Stimulated activated effector memory CD8-positive, alpha-beta T cell treated with anti-CD3 and anti-CD28 coated beads, Interleukin-12 subunit alpha, Interleukin-12 subunit beta, amount 100 ng/mL, for 72 hours (primary cell): ENCODE measurements at regions not wholly inside any gene's neighbourhood (a gene's known extent, or its start where the extent isn't known, plus 50 kb on each side); places are given as distances from the start of the nearest gene placed in this dataset.
"Not testable (repeated sequence)": the region's sequence is repeated elsewhere in the genome, so short reads cannot be mapped to it uniquely, and the experiment has no call there.

ENCODE experiments used
- ATAC-seq: fragments of 150-1000 bp; cut with Tn5 transposase; 2 replicates; pipeline ENCODE4 v1.10.0; 2021
- DNase-seq, 2 donors: peaks; one replicate each; pipeline ENCODE4 v3.0.0; 2021 to 2022; ENCODE audit warnings: low spot score in 2 of 2
- H3K27ac Mint-ChIP-seq: one replicate; pipeline ENCODE4 v1.8.0; 2022; ENCODE audit warnings: mild to moderate bottlenecking, mixed read lengths
- H3K36me3 Mint-ChIP-seq: one replicate; pipeline ENCODE4 v1.8.0; 2022; ENCODE audit warnings: mild to moderate bottlenecking, mixed read lengths
- H3K4me1 Mint-ChIP-seq: one replicate; pipeline ENCODE4 v1.8.0; 2022; ENCODE audit warnings: mixed read lengths
- H3K4me3 Mint-ChIP-seq: one replicate; pipeline ENCODE4 v1.8.0; 2022; ENCODE audit warnings: mild to moderate bottlenecking, mixed read lengths
- H3K9me3 Mint-ChIP-seq: one replicate; pipeline ENCODE4 v1.8.0; 2022; ENCODE audit warnings: mixed read lengths

- Mint-ChIP-seq H3K4me1 (no peaks in the 10 kb centered on the region), H3K27ac (no peak overlapping the region), H3K9me3 (no peaks in the 10 kb centered on the region), H3K36me3 (no peaks in the 10 kb centered on the region), H3K4me3 (no peak overlapping the region)
- DNase-seq (no peak), ATAC-seq (no peak)
Observed at GRCh38 chr6:145274083-145274482, 461.2 kb downstream of the EPM2A start.

- Mint-ChIP-seq H3K4me1 (no peaks in the 10 kb centered on the region), H3K36me3 (no peaks in the 10 kb centered on the region), H3K4me3 (no peak overlapping the region), H3K9me3 (no peaks in the 10 kb centered on the region), H3K27ac (no peak overlapping the region)
- DNase-seq (no peak), ATAC-seq (no peak)
Observed at GRCh38 chr6:145275019-145275418, 460.3 kb downstream of the EPM2A start.

GRCh38 chr6:145275787-145276186, 459.5 kb downstream of the EPM2A start:
- Mint-ChIP-seq H3K36me3 (no peaks in the 10 kb centered on the region), H3K4me1 (no peaks in the 10 kb centered on the region), H3K9me3 (no peaks in the 10 kb centered on the region), H3K4me3 (no peak overlapping the region), H3K27ac (no peak overlapping the region)
- DNase-seq (no peak), ATAC-seq (no peak)

DNA sequence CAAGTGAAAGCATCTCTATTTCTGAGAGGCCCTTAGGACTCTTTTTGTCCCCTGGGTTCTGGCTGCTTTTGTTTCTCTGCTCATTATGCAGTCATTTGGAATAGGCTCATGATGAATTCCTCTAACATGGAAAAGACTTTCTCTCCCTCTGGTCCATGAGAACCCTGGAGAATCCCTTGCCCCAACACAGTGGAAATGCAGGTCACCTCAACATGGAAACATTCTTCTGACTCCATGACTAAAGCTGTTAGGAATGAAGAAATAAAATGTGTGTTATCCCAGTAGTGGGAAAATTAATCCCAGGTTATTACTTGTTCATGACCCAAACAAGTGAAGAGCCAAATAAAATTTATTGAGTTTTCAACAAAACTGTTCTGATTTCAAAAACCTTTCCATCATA, 458.6 kb downstream of the EPM2A start:
- ATAC-seq = no peak
- H3K36me3 Mint-ChIP-seq = no peaks in the 10 kb centered on the region
- no peak for DNase-seq
- H3K27ac Mint-ChIP-seq = no peak overlapping the region
- no peak overlapping the region for H3K4me3 Mint-ChIP-seq
- no peaks in the 10 kb centered on the region for H3K4me1 Mint-ChIP-seq
- no peaks in the 10 kb centered on the region for H3K9me3 Mint-ChIP-seq

GRCh38 chr6:145277358-145278086, 457.8 kb downstream of the EPM2A start:
- H3K36me3 Mint-ChIP-seq = no peaks in the 10 kb centered on the region
- no peaks in the 10 kb centered on the region for H3K4me1 Mint-ChIP-seq
- H3K9me3 Mint-ChIP-seq = no peaks in the 10 kb centered on the region
- no peak overlapping the region for H3K27ac Mint-ChIP-seq
- DNase-seq (no peak), ATAC-seq (no peak)
- no peak overlapping the region for H3K4me3 Mint-ChIP-seq

GRCh38 chr6:145278163-145278807, 457.0 kb downstream of the EPM2A start:
- no peaks in the 10 kb centered on the region for H3K36me3 Mint-ChIP-seq
- no peak overlapping the region for H3K27ac Mint-ChIP-seq
- DNase-seq (no peak), ATAC-seq (no peak)
- H3K4me3 Mint-ChIP-seq = no peak overlapping the region
- H3K4me1 Mint-ChIP-seq = no peaks in the 10 kb centered on the region
- no peaks in the 10 kb centered on the region for H3K9me3 Mint-ChIP-seq

- DNase-seq (no peak), ATAC-seq (no peak)
- Mint-ChIP-seq H3K36me3 (no peaks in the 10 kb centered on the region), H3K9me3 (no peaks in the 10 kb centered on the region), H3K4me3 (no peak overlapping the region), H3K27ac (no peak overlapping the region), H3K4me1 (no peaks in the 10 kb centered on the region)
Observed at GRCh38 chr6:145279551-145279950, 455.8 kb downstream of the EPM2A start.

GRCh38 chr6:145279993-145280392, 455.3 kb downstream of the EPM2A start:
- H3K4me1 Mint-ChIP-seq = no peaks in the 10 kb centered on the region
- no peaks in the 10 kb centered on the region for H3K9me3 Mint-ChIP-seq
- H3K36me3 Mint-ChIP-seq = no peaks in the 10 kb centered on the region
- no peak overlapping the region for H3K27ac Mint-ChIP-seq
- no peak for ATAC-seq
- no peak overlapping the region for H3K4me3 Mint-ChIP-seq
- no peak for DNase-seq

- not testable (repeated sequence) for H3K9me3 Mint-ChIP-seq, H3K4me1 Mint-ChIP-seq, H3K4me3 Mint-ChIP-seq, DNase-seq, H3K27ac Mint-ChIP-seq, H3K36me3 Mint-ChIP-seq, ATAC-seq
Observed at GRCh38 chr6:145283209-145283608, 452.1 kb downstream of the EPM2A start.

DNA sequence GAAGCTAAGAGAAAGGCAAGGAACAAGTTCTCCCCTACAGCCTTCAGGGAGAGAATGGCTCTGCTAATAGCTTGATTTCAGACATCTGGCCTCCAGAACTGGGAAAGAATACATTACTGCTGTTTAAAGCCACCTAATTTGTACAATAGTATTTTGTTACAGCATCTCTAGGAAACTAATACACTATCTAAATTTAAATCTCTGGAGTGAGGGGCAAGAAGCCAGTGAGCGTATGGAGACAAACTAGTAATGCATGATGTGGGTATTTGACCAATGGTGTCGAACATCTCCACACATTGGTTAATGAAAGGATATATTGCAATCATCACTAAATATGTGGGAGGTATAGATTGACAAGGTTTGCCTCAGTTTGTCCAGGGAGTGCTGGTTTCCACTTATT, 451.5 kb downstream of the EPM2A start:
- Mint-ChIP-seq H3K9me3 (no peaks in the 10 kb centered on the region), H3K4me3 (no peak overlapping the region), H3K4me1 (no peaks in the 10 kb centered on the region), H3K36me3 (no peaks in the 10 kb centered on the region), H3K27ac (no peak overlapping the region)
- DNase-seq (no peak), ATAC-seq (no peak)

GRCh38 chr6:145286916-145287315, 448.4 kb downstream of the EPM2A start:
- no peak overlapping the region for H3K4me3 Mint-ChIP-seq
- no peaks in the 10 kb centered on the region for H3K36me3 Mint-ChIP-seq
- H3K4me1 Mint-ChIP-seq = no peaks in the 10 kb centered on the region
- DNase-seq = no peak
- H3K9me3 Mint-ChIP-seq = no peaks in the 10 kb centered on the region
- no peak for ATAC-seq
- H3K27ac Mint-ChIP-seq = no peak overlapping the region

- DNase-seq = no peak
- no peak for ATAC-seq
- no peaks in the 10 kb centered on the region for H3K4me1 Mint-ChIP-seq
- no peak overlapping the region for H3K27ac Mint-ChIP-seq
- H3K9me3 Mint-ChIP-seq = no peaks in the 10 kb centered on the region
- H3K36me3 Mint-ChIP-seq = no peaks in the 10 kb centered on the region
- no peak overlapping the region for H3K4me3 Mint-ChIP-seq
Observed at GRCh38 chr6:145289573-145289972, 445.7 kb downstream of the EPM2A start.

- H3K36me3 Mint-ChIP-seq = no peaks in the 10 kb centered on the region
- H3K27ac Mint-ChIP-seq = no peak overlapping the region
- H3K4me3 Mint-ChIP-seq = no peak overlapping the region
- no peak for ATAC-seq
- no peaks in the 10 kb centered on the region for H3K4me1 Mint-ChIP-seq
- no peak for DNase-seq
- no peaks in the 10 kb centered on the region for H3K9me3 Mint-ChIP-seq
Observed at GRCh38 chr6:145290122-145290521, 445.2 kb downstream of the EPM2A start.

- H3K4me3 Mint-ChIP-seq = no peak overlapping the region
- no peak for ATAC-seq
- H3K9me3 Mint-ChIP-seq = no peaks in the 10 kb centered on the region
- H3K27ac Mint-ChIP-seq = no peak overlapping the region
- H3K4me1 Mint-ChIP-seq = no peaks in the 10 kb centered on the region
- no peaks in the 10 kb centered on the region for H3K36me3 Mint-ChIP-seq
- DNase-seq = no peak
Observed at GRCh38 chr6:145292066-145292465, 443.3 kb downstream of the EPM2A start.

DNA sequence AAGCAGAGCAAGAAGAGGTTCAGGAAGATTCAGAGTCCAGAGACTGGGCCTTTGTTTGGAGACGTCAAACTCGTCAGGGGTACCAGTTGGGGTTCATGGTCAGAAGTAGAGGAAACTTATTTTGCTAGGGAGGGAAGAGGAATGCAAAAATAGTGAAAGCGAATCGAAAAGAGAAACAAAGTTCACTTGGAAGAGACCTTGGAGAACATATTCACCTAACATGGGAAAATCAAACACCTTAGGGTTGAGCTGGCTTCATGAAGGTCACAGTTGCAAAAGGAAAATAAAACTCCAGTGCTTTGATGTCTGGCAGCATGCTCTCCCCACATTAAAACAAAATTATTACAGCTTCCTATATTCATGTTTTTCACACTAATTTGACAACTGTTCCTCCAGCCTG, 440.4 kb downstream of the EPM2A start:
- no peak overlapping the region for H3K4me3 Mint-ChIP-seq
- H3K27ac Mint-ChIP-seq = no peak overlapping the region
- no peak for DNase-seq
- no peak for ATAC-seq
- no peaks in the 10 kb centered on the region for H3K36me3 Mint-ChIP-seq
- H3K4me1 Mint-ChIP-seq = no peaks in the 10 kb centered on the region
- no peaks in the 10 kb centered on the region for H3K9me3 Mint-ChIP-seq

- no peaks in the 10 kb centered on the region for H3K36me3 Mint-ChIP-seq
- no peak overlapping the region for H3K4me3 Mint-ChIP-seq
- DNase-seq (no peak), ATAC-seq (no peak)
- H3K4me1 Mint-ChIP-seq = no peaks in the 10 kb centered on the region
- no peaks in the 10 kb centered on the region for H3K9me3 Mint-ChIP-seq
- H3K27ac Mint-ChIP-seq = no peak overlapping the region
Observed at GRCh38 chr6:145295746-145296145, 439.6 kb downstream of the EPM2A start.
